PC-3 (cell line): ENCODE measurements at regions not wholly inside any gene's neighbourhood (a gene's known extent, or its start where the extent isn't known, plus 50 kb on each side); places are given as distances from the start of the nearest gene placed in this dataset.

ENCODE experiments used
- ATAC-seq: fragments of 200-7000 bp; cut with Tn5 transposase; 2 replicates; pipeline ENCODE4 v1.9.1; 2020; ENCODE audit warnings: mild to moderate bottlenecking, moderate library complexity
- BruUV-seq: library from RNA; stranded (reverse); fragments of 400-500 nt; replicated peaks from 2 replicates; lab custom pipeline; 2021; lab: Mats Ljungman, UMichigan
- CTCF ChIA-PET: fragments of 300-600 bp; sonication (Branson Sonifier 250); formaldehyde crosslinking; loops from one replicate; lab custom pipeline; 2022; ENCODE audit warnings: antibody characterized with exemption; lab: Charles Lee
- POLR2A ChIA-PET: fragments of 300-600 bp; sonication (Branson Sonifier 250); formaldehyde crosslinking; loops from one replicate; lab custom pipeline; 2022; ENCODE audit warnings: antibody characterized with exemption; ENCODE audit not compliant: unreplicated experiment; lab: Charles Lee
- DNase-seq: peaks from one replicate; pipeline ENCODE4 v3.0.0-alpha.2; 2015
- H2AFZ ChIP-seq: fragments of 300-600 bp; sonication (generic); 2 replicates; pipeline ENCODE4 v1.6.0; 2016; ENCODE audit warnings: antibody characterized with exemption, low read length
- H3F3A ChIP-seq: fragments of 300-600 bp; sonication (generic); one replicate; pipeline ENCODE4 v1.6.0; 2017; ENCODE audit warnings: antibody characterized with exemption, low read length, control low read depth, mild to moderate bottlenecking; ENCODE audit not compliant: unreplicated experiment
- H3K27ac ChIP-seq: fragments of 300-600 bp; sonication (generic); 2 replicates; pipeline ENCODE4 v1.5.1; 2016; ENCODE audit warnings: mild to moderate bottlenecking, low read length
- H3K27me3 ChIP-seq: fragments of 300-600 bp; sonication (generic); 2 replicates; pipeline ENCODE4 v1.6.1; 2016; ENCODE audit warnings: low read length, mixed read lengths
- H3K36me3 ChIP-seq: fragments of 300-600 bp; sonication (generic); 2 replicates; pipeline ENCODE4 v1.6.1; 2016; ENCODE audit warnings: low read depth, mixed run types, low read length, mixed read lengths
- H3K4me1 ChIP-seq: fragments of 300-600 bp; sonication (generic); 2 replicates; pipeline ENCODE4 v1.5.1; 2016; ENCODE audit warnings: low read length; ENCODE audit not compliant: insufficient read depth
- H3K4me2 ChIP-seq: fragments of 300-600 bp; sonication (generic); 2 replicates; pipeline ENCODE4 v1.6.0; 2016; ENCODE audit warnings: low read length
- H3K4me3 ChIP-seq: fragments of 300-600 bp; sonication (generic); 2 replicates; pipeline ENCODE4 v1.5.1; 2016; ENCODE audit warnings: mild to moderate bottlenecking, low read length, mixed read lengths
- H3K79me2 ChIP-seq: fragments of 300-600 bp; sonication (generic); 2 replicates; pipeline ENCODE4 v1.6.1; 2017; ENCODE audit warnings: low read length, mixed read lengths
- H3K9ac ChIP-seq: fragments of 300-600 bp; sonication (generic); 2 replicates; pipeline ENCODE4 v1.6.0; 2016; ENCODE audit warnings: mild to moderate bottlenecking, low read length
- H3K9me2 ChIP-seq: fragments of 300-600 bp; sonication (generic); replicated peaks from 2 replicates; pipeline ENCODE4 v1.6.1; 2016; ENCODE audit warnings: mixed run types, low read length, mixed read lengths
- H3K9me3 ChIP-seq: fragments of 300-600 bp; sonication (generic); 2 replicates; pipeline ENCODE4 v1.6.1; 2016; ENCODE audit warnings: low read length, mixed read lengths
- H4K20me1 ChIP-seq: fragments of 300-600 bp; sonication (generic); 2 replicates; pipeline ENCODE4 v1.6.1; 2016; ENCODE audit warnings: low read length, mixed read lengths
- CTCF ChIP-seq: fragments of 300-600 bp; sonication (generic); conservative IDR thresholded peaks from 2 replicates; pipeline ENCODE4 v1.5.1; 2017; ENCODE audit warnings: antibody characterized with exemption, low read depth, mild to moderate bottlenecking, low read length
- EZH2 ChIP-seq: fragments of 300-600 bp; sonication (generic); IDR thresholded peaks from one replicate; pipeline ENCODE4 v1.6.1; 2017; ENCODE audit warnings: antibody characterized with exemption, mild to moderate bottlenecking, low read length; ENCODE audit not compliant: unreplicated experiment
- EZH2phosphoT487 ChIP-seq: fragments of 300-600 bp; sonication (generic); IDR thresholded peaks from 2 replicates; pipeline ENCODE4 v1.6.1; 2018; ENCODE audit warnings: mild to moderate bottlenecking, antibody characterized with exemption, low read length, borderline replicate concordance
- intact Hi-C: fragments of 100-400 bp; cut with micrococcal nuclease; formaldehyde crosslinking; loops from 2 replicates; pipeline ENCODE4 v1.9.0; 2023

DNA sequence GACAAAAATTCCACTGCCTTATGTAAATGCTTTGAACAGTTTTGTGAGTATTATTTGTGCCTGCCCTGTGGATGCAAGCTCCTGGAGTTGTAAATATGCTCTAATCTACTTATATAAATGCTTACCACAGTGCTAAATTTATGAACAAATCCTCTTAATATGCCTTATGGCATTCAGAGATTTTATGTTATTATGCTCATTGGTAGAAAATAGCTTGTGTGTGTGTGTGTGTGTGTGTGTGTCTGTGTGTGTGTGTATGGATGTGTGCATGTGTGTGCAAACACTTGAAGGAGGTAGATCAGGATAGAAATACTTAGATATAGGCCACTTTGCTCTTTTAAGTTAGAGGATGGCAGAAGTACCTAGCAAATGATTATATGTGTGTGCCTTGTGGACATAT is 253.9 kb downstream of the TAF11L14 start:
- Histone ChIP-seq H4K20me1 (no peaks in the 10 kb centered on the region), H3K9ac (no peak overlapping the region), H3K27me3 (no peaks in the 10 kb centered on the region), H3K4me1 (peaks cover 3% of the 10 kb centered on the region; the same call in 1 of the 2 replicates), H2AFZ (no peak overlapping the region), H3K9me3 (no peaks in the 10 kb centered on the region), H3F3A (no peaks in the 10 kb centered on the region), H3K9me2 (no peaks in the 10 kb centered on the region), H3K36me3 (no peaks in the 10 kb centered on the region), H3K27ac (no peak overlapping the region), H3K79me2 (no peaks in the 10 kb centered on the region), H3K4me3 (no peak overlapping the region), H3K4me2 (no peak overlapping the region)
- TF ChIP-seq EZH2phosphoT487: no peak
- TF ChIP-seq EZH2: no peak
- no peak for TF ChIP-seq CTCF
- CTCF ChIA-PET: no interaction called here
- no TSS peak for BruUV-seq
- no peak for DNase-seq
- POLR2A ChIA-PET: no interaction called here
- no peak for ATAC-seq
- intact Hi-C loops: no loop called here

DNA sequence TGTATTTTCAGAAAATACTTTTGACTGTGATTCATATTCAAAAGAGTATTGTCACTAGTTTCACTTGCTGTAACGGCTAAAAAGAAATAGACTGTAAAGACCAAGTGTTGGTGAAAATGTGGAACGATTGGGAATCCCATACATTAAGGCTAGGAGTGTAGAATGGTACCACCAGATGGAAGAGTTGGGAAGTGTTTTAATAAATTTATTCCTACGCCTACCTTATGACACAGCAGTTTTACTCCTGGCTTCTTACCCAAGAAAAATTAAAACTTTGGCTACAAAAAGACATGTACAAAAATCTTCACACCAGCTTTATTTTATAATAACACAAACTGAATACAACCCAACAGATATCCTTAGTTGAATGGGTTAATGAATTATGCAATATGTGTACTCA is 256.2 kb downstream of the TAF11L14 start:
- ChIA-PET POLR2A (no interaction called here), CTCF (no interaction called here)
- H3K79me2 ChIP-seq: no peaks in the 10 kb centered on the region
- no peak overlapping the region for H3K27ac ChIP-seq
- ATAC-seq (peak; percentile 31; the same call in 1 of the 2 replicates), DNase-seq (no peak)
- no TSS peak for BruUV-seq
- H4K20me1 ChIP-seq: no peaks in the 10 kb centered on the region
- H3K9me3 ChIP-seq: no peaks in the 10 kb centered on the region
- no peaks in the 10 kb centered on the region for H3K36me3 ChIP-seq
- H3K9ac ChIP-seq: no peak overlapping the region
- H3K9me2 ChIP-seq: no peaks in the 10 kb centered on the region
- H3F3A ChIP-seq: no peaks in the 10 kb centered on the region
- H3K27me3 ChIP-seq: no peaks in the 10 kb centered on the region
- H3K4me3 ChIP-seq: no peak overlapping the region
- no peaks in the 10 kb centered on the region for H3K4me1 ChIP-seq
- no peak overlapping the region for H2AFZ ChIP-seq
- TF ChIP-seq EZH2phosphoT487 (no peak), EZH2 (no peak), CTCF (0 out of 2 replicates have a peak, but pooled peaks have one; percentile 40)
- intact Hi-C loops: loop anchor here (10.0 kb wide), 1 partner anchor 224 kb away; no protein-coding TSS in a partner anchor
- no peak overlapping the region for H3K4me2 ChIP-seq

DNA sequence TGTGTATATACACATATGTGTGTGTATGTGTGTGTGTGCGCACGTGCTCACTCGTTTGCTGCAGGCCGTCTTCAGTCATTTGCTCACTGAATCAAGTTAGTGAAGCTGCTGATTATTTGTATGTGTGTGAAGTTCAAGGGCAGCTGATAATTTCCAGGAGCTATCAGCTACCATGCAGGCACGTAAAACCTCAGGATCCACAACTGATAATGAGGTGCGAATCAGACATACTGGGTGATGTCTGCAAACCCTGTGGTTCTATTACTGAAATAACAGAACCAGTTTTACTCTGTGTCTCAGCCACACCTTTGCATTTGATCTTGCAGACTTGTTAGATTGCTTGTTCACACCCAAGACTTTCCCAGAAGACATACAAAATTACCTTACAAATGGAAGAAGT is 257.6 kb downstream of the TAF11L14 start:
- intact Hi-C loops: loop anchor here (10.0 kb wide), 1 partner anchor 223 kb away; no protein-coding TSS in a partner anchor
- Histone ChIP-seq H3F3A (no peaks in the 10 kb centered on the region), H3K9me2 (no peaks in the 10 kb centered on the region), H3K9me3 (no peaks in the 10 kb centered on the region), H3K36me3 (no peaks in the 10 kb centered on the region), H3K4me1 (peaks cover 4% of the 10 kb centered on the region; the same call in 1 of the 2 replicates), H2AFZ (no peak overlapping the region), H3K9ac (no peak overlapping the region), H3K27me3 (no peaks in the 10 kb centered on the region), H3K79me2 (no peaks in the 10 kb centered on the region), H3K4me2 (no peak overlapping the region), H3K27ac (no peak overlapping the region), H4K20me1 (no peaks in the 10 kb centered on the region), H3K4me3 (no peak overlapping the region)
- no TSS peak for BruUV-seq
- TF ChIP-seq CTCF: no peak
- TF ChIP-seq EZH2phosphoT487: no peak
- no peak for TF ChIP-seq EZH2
- ATAC-seq (no peak), DNase-seq (no peak)
- ChIA-PET CTCF (no interaction called here), POLR2A (no interaction called here)
